Midbrain (tissue), 1 donor: ENCODE measurements at regions not wholly inside any gene's neighbourhood (a gene's known extent, or its start where the extent isn't known, plus 50 kb on each side); places are given as distances from the start of the nearest gene placed in this dataset.
"Not testable (repeated sequence)": the region's sequence is repeated elsewhere in the genome, so short reads cannot be mapped to it uniquely, and the experiment has no call there.

Experiments
- DNase-seq: peaks from one replicate; lab custom pipeline; 2025; lab: John Stamatoyannopoulos, UW

GRCh38 chr7:131081308-131081707 lies 246.4 kb upstream of the MKLN1 start:
- DNase-seq = no peak

GRCh38 chr7:131083781-131084180 lies 243.9 kb upstream of the MKLN1 start:
- DNase-seq = no peak

GRCh38 chr7:131084336-131084735 lies 243.3 kb upstream of the MKLN1 start:
- not testable (repeated sequence) for DNase-seq

- no peak for DNase-seq
Observed at GRCh38 chr7:131087756-131088658, 239.7 kb upstream of the MKLN1 start.

GRCh38 chr7:131090188-131090587 lies 237.5 kb upstream of the MKLN1 start:
- DNase-seq = no peak

DNA sequence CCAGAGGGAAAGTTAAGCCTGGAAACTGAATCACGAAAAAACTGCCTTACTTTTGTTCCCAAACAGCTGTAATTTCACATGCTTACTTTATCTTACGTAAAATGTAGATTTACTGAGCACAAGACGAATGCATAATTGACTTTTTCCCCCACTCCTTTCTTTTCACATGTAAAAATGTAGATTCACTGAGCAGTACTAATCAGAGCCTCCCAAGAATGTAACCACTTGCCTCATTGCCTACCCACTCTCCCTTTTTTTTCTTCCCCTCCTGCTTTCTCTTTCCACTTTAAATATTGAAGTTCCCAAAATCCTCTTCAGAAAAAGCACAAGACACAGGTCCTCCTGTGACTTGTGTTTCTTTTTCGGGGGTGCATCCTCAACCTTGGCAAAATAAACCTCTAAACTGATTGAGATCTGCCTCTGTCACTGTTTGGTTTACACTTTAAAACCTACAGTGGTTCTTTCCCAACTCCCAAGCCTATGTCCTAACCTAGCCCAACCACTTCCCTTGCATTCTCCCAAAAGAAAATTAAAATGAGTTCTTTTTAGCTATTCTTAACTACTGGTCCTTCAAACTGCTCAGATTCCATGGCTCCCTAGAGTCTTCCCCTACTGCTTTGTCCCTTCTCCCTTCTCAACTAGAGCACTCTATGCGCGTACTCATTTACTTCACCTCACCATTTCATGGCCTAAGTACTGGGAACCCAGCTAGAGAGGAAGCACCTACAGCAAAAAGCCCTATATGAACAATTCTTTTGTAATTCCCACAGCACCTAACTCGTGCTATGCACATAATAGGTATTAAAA lies 236.6 kb upstream of the MKLN1 start:
- no peak for DNase-seq

DNA sequence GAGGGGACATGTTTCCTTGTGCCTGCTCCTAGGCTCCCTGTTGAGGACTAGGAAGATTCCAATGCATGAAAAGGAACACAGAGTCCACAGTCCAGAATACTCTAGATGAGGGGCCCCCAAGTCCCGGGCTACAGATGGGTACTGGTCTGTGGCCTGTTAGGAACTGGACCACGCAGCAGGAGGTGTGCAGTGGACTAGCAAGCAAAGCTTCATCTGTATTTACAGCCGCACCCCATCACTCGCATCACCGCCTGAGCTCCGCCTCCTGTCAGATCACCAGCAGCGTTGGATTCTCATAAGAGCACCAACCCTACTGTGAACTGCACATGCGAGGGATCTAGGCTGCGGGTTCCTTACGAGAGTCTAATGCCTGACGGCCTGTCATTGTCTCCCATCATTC lies 233.0 kb upstream of the MKLN1 start:
- no peak for DNase-seq

DNA sequence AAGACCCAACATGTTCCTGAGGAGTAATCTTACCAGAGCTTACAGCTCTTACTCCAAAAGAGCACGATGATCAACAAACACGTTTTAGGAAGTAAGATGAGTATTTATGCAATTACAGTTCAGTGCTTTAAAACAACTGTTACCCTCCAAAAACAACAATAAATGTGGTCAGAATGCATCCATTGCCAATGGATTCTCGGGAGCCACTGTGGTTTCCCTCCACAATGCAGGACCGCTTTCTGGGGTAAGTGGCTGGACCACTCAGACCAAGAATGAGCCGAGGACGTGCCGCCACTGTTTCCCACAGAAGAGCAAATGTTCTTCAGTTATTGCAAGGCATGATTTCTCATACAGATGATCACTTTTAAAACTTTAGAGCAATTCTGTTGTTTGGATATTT lies 232.3 kb upstream of the MKLN1 start:
- no peak for DNase-seq

GRCh38 chr7:131096267-131096927 lies 231.3 kb upstream of the MKLN1 start:
- DNase-seq = no peak

- no peak for DNase-seq
Observed at GRCh38 chr7:131097662-131098376, 229.9 kb upstream of the MKLN1 start.

- no peak for DNase-seq
Observed at GRCh38 chr7:131098527-131098926, 229.1 kb upstream of the MKLN1 start.

GRCh38 chr7:131100357-131101054 lies 227.2 kb upstream of the MKLN1 start:
- DNase-seq = no peak

DNA sequence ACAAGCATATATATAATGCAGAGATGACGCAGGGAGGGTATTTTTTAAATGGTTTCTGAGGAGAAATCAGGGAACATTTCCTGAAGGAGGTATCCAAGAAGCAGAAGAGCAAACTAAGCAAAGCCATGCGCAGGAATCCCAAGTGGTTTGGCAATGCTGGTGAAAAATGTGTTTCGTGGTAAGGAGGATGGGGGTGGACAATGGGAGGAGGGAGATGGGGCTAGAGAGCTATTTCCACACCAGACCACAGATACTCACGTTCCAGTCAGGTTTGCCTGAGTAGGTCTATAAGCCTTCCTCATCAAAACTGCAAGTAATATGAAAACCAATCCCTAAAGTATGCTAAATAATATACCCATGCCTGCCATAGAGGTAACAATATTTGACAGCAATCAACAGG lies 223.7 kb upstream of the MKLN1 start:
- DNase-seq = no peak

DNA sequence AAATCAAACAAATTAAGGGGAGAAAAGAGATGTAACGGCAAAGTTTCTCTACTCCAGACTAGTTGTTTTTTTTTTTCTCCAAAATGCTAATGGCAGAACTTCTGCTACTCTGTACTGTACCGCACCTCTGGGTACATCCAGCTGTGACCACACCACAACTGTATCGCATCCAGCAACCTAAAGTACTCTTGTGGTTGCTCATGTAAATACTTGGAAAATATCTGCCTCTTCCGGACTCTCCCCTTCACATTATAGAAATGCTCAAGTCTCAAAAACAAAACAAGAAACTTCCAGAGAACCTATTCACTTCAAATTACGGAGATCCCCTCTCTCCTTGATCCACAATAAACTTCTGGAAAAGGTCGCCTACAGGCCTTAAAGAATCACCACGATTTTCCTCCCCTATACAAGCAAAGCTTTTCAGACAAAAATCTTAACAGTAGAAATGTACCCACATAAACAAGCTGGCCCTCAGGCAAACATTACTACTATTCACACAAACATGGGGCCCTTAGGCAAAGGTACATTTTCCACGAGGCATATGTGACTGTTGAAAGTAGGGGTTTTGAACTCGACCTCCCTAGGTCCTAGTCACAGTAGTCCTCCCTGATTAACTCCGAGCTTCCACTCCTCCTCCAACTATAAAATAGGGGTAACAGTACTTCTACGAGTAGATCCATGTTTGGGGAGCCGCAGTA lies 222.9 kb upstream of the MKLN1 start:
- no peak for DNase-seq

- no peak for DNase-seq
Observed at GRCh38 chr7:131105294-131105798, 222.3 kb upstream of the MKLN1 start.

GRCh38 chr7:131105799-131106680 lies 221.6 kb upstream of the MKLN1 start:
- DNase-seq = peak; percentile 89

- peak; percentile 76 for DNase-seq
Observed at GRCh38 chr7:131106681-131107336, 220.9 kb upstream of the MKLN1 start.

- DNase-seq = peak; percentile 88
Observed at GRCh38 chr7:131107337-131108211, 220.1 kb upstream of the MKLN1 start.
